ENCODE measurements at regions not wholly inside any gene's neighbourhood (a gene's known extent, or its start where the extent isn't known, plus 50 kb on each side); places are given as distances from the start of the nearest gene placed in this dataset.
A peak's percentile ranks its signal among the peaks of the same experiment; 100 is the strongest.
"Not testable (repeated sequence)": the region's sequence is repeated elsewhere in the genome, so short reads cannot be mapped to it uniquely, and the experiment has no call there.

DNA sequence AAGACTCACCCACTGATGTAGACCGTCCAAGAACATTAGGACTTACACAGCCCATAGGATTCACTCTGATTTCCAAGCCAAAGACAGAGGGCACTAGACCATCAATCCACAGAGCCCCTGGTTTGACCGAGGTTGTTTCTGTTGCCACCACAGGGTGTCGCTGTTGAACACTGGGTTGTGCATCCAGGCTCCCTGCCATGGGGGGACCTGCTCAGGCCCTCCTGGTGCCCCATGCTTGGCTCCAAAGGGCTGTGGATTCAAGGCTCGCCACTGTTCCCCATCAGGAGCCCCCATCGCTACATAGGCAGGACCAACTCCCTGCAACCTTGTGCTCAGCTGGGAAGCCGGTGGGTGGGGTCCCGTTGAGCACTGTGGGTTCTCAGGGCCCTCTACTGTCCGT lies 128.0 kb upstream of the ANO1 start:
- H3K4me3 ChIP-seq (ENCODE audit: low read length): no peak overlapping the region
- TF ChIP-seq, protein P1, sequence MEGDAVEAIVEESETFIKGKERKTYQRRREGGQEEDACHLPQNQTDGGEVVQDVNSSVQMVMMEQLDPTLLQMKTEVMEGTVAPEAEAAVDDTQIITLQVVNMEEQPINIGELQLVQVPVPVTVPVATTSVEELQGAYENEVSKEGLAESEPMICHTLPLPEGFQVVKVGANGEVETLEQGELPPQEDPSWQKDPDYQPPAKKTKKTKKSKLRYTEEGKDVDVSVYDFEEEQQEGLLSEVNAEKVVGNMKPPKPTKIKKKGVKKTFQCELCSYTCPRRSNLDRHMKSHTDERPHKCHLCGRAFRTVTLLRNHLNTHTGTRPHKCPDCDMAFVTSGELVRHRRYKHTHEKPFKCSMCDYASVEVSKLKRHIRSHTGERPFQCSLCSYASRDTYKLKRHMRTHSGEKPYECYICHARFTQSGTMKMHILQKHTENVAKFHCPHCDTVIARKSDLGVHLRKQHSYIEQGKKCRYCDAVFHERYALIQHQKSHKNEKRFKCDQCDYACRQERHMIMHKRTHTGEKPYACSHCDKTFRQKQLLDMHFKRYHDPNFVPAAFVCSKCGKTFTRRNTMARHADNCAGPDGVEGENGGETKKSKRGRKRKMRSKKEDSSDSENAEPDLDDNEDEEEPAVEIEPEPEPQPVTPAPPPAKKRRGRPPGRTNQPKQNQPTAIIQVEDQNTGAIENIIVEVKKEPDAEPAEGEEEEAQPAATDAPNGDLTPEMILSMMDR (conservative IDR thresholded peaks at IDR 0.05; ENCODE audit: low read length): peak; percentile 32
- DNase-seq (ENCODE audit: low read depth): no peak

DNA sequence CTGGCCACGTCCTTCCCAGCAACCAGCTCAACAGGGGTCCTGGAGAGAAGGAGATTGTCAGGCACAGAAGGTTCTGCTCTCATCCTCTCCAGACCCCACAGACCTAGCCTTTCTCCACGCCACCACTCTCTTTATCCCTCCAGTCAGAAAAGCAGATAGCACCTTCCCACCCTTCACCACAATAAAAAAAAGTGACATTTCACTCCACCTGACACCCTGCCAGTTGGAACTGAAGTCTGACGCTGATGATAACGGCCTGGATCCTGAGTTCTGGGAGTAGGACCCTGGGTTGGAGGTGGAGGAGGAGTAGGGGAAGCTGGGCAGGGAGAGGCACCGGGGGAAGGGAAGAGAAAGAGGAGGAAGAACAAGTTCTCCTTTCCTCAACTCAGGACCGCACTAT lies 127.5 kb upstream of the ANO1 start:
- DNase-seq (ENCODE audit: low read depth): no peak
- H3K4me3 ChIP-seq (ENCODE audit: low read length): no peak overlapping the region
- TF ChIP-seq, protein P1 (conservative IDR thresholded peaks at IDR 0.05; ENCODE audit: low read length): no peak

GRCh38 chr11:69951821-69952220 lies 126.3 kb upstream of the ANO1 start:
- DNase-seq (ENCODE audit: low read depth): no peak
- TF ChIP-seq, protein P1 (conservative IDR thresholded peaks at IDR 0.05; ENCODE audit: low read length): no peak
- no peak overlapping the region for H3K4me3 ChIP-seq (ENCODE audit: low read length)

DNA sequence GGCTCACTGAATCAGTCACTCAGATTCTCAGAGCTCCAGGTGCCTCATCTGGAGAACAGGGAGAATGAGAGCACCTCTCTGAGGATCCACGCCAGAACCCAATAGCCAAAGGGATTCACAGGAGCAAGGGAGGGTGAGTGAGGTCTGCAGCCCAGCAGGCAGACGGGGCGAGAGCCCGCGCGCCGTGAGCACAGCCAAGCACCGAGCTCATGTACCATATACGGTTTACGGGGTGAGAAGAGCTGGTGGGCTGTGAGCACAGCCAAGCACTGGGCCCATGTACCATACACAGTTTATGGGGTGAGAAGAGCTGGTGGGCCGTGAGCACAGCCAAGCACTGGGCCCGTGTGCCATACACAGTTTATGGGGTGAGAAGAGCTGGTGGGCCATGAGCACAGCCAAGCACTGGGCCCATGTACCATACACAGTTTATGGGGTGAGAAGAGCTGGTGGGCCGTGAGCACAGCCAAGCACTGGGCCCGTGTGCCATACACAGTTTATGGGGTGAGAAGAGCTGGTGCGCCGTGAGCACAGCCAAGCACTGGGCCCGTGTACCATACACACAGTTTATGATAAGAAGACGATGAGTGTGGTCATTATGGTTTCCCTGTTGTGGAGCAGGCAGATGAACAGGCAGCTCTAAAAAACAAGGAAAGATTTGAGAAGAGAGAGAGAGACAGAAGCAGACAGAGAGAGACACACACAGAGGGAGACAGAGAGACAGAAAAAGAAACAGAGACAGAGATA lies 125.7 kb upstream of the ANO1 start:
- H3K4me3 ChIP-seq (ENCODE audit: low read length); DNase-seq (ENCODE audit: low read depth): not testable (repeated sequence)

DNA sequence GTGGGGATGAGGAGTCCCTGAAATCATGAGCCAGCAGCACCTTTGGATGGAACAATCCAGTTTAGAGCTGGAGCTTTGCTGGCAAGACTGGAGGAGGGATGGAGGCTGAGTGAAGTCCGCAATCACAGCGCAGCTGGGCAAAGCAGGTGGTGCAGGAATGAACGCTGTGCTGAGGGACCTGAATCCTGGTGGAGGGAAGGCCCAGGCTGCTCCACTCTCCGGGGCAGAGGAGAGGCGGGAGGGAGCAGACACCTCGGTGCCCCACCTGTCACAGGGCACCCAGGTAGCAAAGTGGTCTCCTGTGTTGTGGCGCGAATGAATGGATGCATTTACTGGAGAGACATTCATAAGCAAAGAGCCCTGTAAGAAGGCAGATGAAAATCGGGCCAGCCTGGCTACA lies 124.8 kb upstream of the ANO1 start:
- TF ChIP-seq, protein P1 (conservative IDR thresholded peaks at IDR 0.05; ENCODE audit: low read length): no peak
- H3K4me3 ChIP-seq (ENCODE audit: low read length): no peak overlapping the region
- DNase-seq (ENCODE audit: low read depth): no peak

- TF ChIP-seq, protein P1 (conservative IDR thresholded peaks at IDR 0.05; ENCODE audit: low read length): no peak
- no peak overlapping the region for H3K4me3 ChIP-seq (ENCODE audit: low read length)
- no peak for DNase-seq (ENCODE audit: low read depth)
Measured at GRCh38 chr11:69954756-69955155, 123.4 kb upstream of the ANO1 start.

GRCh38 chr11:69956669-69957190 lies 121.4 kb upstream of the ANO1 start:
- TF ChIP-seq, protein P1 (conservative IDR thresholded peaks at IDR 0.05; ENCODE audit: low read length): no peak
- no peak overlapping the region for H3K4me3 ChIP-seq (ENCODE audit: low read length)
- no peak for DNase-seq (ENCODE audit: low read depth)
